ENCODE measurements at regions not wholly inside any gene's neighbourhood (a gene's known extent, or its start where the extent isn't known, plus 50 kb on each side); places are given as distances from the start of the nearest gene placed in this dataset.

GRCh38 chr6:121771937-121772720 is 336.7 kb downstream of the GJA1 start:
- no peak for TF ChIP-seq POLR2AphosphoS5 (IDR thresholded peaks at IDR 0.05)
- no peak for TF ChIP-seq POLR2A (IDR thresholded peaks at IDR 0.05)
- TF ChIP-seq CTCF (IDR thresholded peaks at IDR 0.05): no peak

All from suprapubic skin (tissue), 4 donors.